Keratinocyte (primary cell): ENCODE measurements at regions not wholly inside any gene's neighbourhood (a gene's known extent, or its start where the extent isn't known, plus 50 kb on each side); places are given as distances from the start of the nearest gene placed in this dataset.
"Not testable (repeated sequence)": the region's sequence is repeated elsewhere in the genome, so short reads cannot be mapped to it uniquely, and the experiment has no call there.

Source experiments
- DNase-seq: peaks from one replicate; pipeline ENCODE4 v3.0.0-alpha.2; 2011; ENCODE audit warnings: low read depth, missing footprints, low spot score
- FAIRE-seq: peaks from 2 replicates; lab custom pipeline; 2011; peaks lifted over from hg19 to GRCh38; lab: Jason Lieb, UNC
- H2AFZ ChIP-seq: 2 replicates; pipeline ENCODE4 v1.6.0; 2012; ENCODE audit warnings: low read length, control low read depth, inconsistent platforms; ENCODE audit not compliant: control insufficient read depth
- H3K27ac ChIP-seq: 2 replicates; pipeline ENCODE4 v1.5.1; 2011; ENCODE audit warnings: low read length; ENCODE audit not compliant: control insufficient read depth, insufficient read depth
- H3K27me3 ChIP-seq: 3 replicates; pipeline ENCODE4 v1.6.0; 2011; ENCODE audit warnings: low read length; ENCODE audit not compliant: control insufficient read depth, insufficient read depth; ENCODE audit errors: extremely low read depth
- H3K36me3 ChIP-seq, 2 experiments: 2 replicates in 1 of 2; 3 replicates in 1 of 2; pipeline ENCODE4 v1.5.1; 2011; ENCODE audit warnings: low read length in 2 of 2, mild to moderate bottlenecking in 1 of 2; ENCODE audit not compliant: control insufficient read depth in 2 of 2, insufficient read depth in 2 of 2; ENCODE audit errors: extremely low read depth in 1 of 2
- H3K4me1 ChIP-seq: 3 replicates; pipeline ENCODE4 v1.5.1; 2011; ENCODE audit warnings: low read length; ENCODE audit not compliant: control insufficient read depth, insufficient read depth; ENCODE audit errors: extremely low read depth
- H3K4me2 ChIP-seq: 3 replicates; pipeline ENCODE4 v1.6.0; 2011; ENCODE audit warnings: low read depth, low read length; ENCODE audit not compliant: control insufficient read depth, insufficient read depth; ENCODE audit errors: extremely low read depth
- H3K4me3 ChIP-seq, 3 experiments: fragments of 200-600 bp in 1 of 3; sonication (generic) in 1 of 3; 2 replicates in 2 of 3; 3 replicates in 1 of 3; pipeline ENCODE4 v1.5.1; 2011 to 2016; ENCODE audit warnings: low read length in 3 of 3, mild to moderate bottlenecking in 3 of 3, control low read depth in 2 of 3, inconsistent platforms in 1 of 3, low read depth in 1 of 3, mixed read lengths in 1 of 3, mixed run types in 1 of 3, moderate library complexity in 1 of 3; ENCODE audit not compliant: control insufficient read depth in 2 of 3, insufficient read depth in 2 of 3; ENCODE audit errors: extremely low read depth in 1 of 3
- H3K79me2 ChIP-seq: 2 replicates; pipeline ENCODE4 v1.6.0; 2012; ENCODE audit warnings: low read length; ENCODE audit not compliant: control insufficient read depth, insufficient read depth
- H3K9ac ChIP-seq: 3 replicates; pipeline ENCODE4 v1.6.0; 2011; ENCODE audit warnings: low read length; ENCODE audit not compliant: control insufficient read depth, insufficient read depth; ENCODE audit errors: extremely low read depth
- H3K9me1 ChIP-seq: 3 replicates; pipeline ENCODE4 v1.6.0; 2011; ENCODE audit warnings: low read length; ENCODE audit not compliant: control insufficient read depth, insufficient read depth; ENCODE audit errors: extremely low read depth
- H3K9me3 ChIP-seq: 2 replicates; pipeline ENCODE4 v1.5.1; 2012; ENCODE audit warnings: low read depth, low read length; ENCODE audit not compliant: control insufficient read depth
- H4K20me1 ChIP-seq: 3 replicates; pipeline ENCODE4 v1.6.0; 2011; ENCODE audit warnings: low read length; ENCODE audit not compliant: control insufficient read depth, insufficient read depth; ENCODE audit errors: extremely low read depth
- CTCF ChIP-seq, 3 experiments: IDR thresholded peaks in 1 of 3; conservative IDR thresholded peaks in 1 of 3; optimal IDR thresholded peaks in 1 of 3; 2 replicates in 2 of 3; 3 replicates in 1 of 3; pipeline versions ENCODE3 to v1.5.1; 2011; ENCODE audit warnings: low read length in 3 of 3, mild to moderate bottlenecking in 3 of 3, moderate library complexity in 2 of 3, control low read depth in 1 of 3, inconsistent platforms in 1 of 3; ENCODE audit not compliant: insufficient read depth in 2 of 3; ENCODE audit errors: extremely low read depth in 1 of 3
- EZH2 ChIP-seq: IDR thresholded peaks from one replicate; pipeline ENCODE4 v1.6.1; 2012; ENCODE audit warnings: inconsistent platforms, mild to moderate bottlenecking, low read length, moderate library complexity
- dilution Hi-C: fragments of 300-500 bp; cut with MboI; formaldehyde crosslinking; loops from one replicate; pipeline ENCODE4 v1.7.0; 2020; ENCODE audit warnings: low sequenced_read_pairs; ENCODE audit not compliant: extremely low pct_ligation_motif_present

DNA sequence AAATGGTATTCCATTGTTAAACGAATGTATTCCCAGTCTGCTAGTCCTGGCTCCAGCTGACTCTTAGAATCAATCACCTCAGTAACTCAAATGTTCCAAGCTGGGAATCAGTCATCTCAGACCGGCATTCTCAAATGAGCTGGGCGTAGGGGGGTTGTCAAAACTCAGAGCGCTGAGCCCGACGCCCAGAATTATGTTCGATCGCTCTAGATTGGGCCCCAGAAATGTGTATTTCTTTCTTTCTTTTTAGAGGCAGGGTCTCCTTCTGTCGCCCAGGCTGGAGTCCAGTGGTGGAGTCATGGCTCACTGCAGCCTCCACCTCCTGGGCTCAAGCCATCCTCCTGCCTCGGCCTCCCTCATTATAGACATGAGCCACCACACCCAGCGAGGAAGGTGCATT, 99.3 kb upstream of the IGF1R start:
- Histone ChIP-seq H3K79me2 (no peaks in the 10 kb centered on the region), H3K4me1 (peaks cover 7% of the 10 kb centered on the region), H4K20me1 (no peaks in the 10 kb centered on the region), H3K4me2 (peak overlapping the region; percentile 94), H3K27ac (no peak overlapping the region), H3K9me1 (no peaks in the 10 kb centered on the region), H3K9me3 (no peaks in the 10 kb centered on the region), H3K9ac (peak overlapping the region; percentile 77), H3K36me3 (no peaks in the 10 kb centered on the region), H3K27me3 (no peaks in the 10 kb centered on the region), H3K4me3 (peak overlapping the region; percentile 45 to 77 (median 73)), H2AFZ (peak overlapping the region; percentile 72)
- DNase-seq (no peak), FAIRE-seq (no peak)
- TF ChIP-seq EZH2 = no peak
- TF ChIP-seq CTCF (optimal IDR thresholded peaks at IDR 0.05 in 1 of 3, IDR thresholded peaks at IDR 0.05 in 1 of 3, conservative IDR thresholded peaks at IDR 0.05 in 1 of 3; ENCODE audit: extremely low read depth in 1 of 3, insufficient read depth in 2 of 3, low read length in 3 of 3) = no peak
- dilution Hi-C loops = no loop called here

- H3K9me1 ChIP-seq = no peaks in the 10 kb centered on the region
- no peak overlapping the region for H3K4me2 ChIP-seq
- no peak for DNase-seq
- H3K36me3 ChIP-seq = no peaks in the 10 kb centered on the region
- dilution Hi-C loops = no loop called here
- no peaks in the 10 kb centered on the region for H3K27me3 ChIP-seq
- H3K4me1 ChIP-seq = peaks cover 7% of the 10 kb centered on the region
- no peak for FAIRE-seq
- H3K9ac ChIP-seq = no peak overlapping the region
- H2AFZ ChIP-seq = no peak overlapping the region
- TF ChIP-seq EZH2 = no peak
- no peak for TF ChIP-seq CTCF (optimal IDR thresholded peaks at IDR 0.05 in 1 of 3, IDR thresholded peaks at IDR 0.05 in 1 of 3, conservative IDR thresholded peaks at IDR 0.05 in 1 of 3; ENCODE audit: extremely low read depth in 1 of 3, insufficient read depth in 2 of 3, low read length in 3 of 3)
- no peaks in the 10 kb centered on the region for H3K9me3 ChIP-seq
- H3K27ac ChIP-seq = no peak overlapping the region
- H4K20me1 ChIP-seq = no peaks in the 10 kb centered on the region
- H3K4me3 ChIP-seq = no peak overlapping the region
- no peaks in the 10 kb centered on the region for H3K79me2 ChIP-seq
Measured at GRCh38 chr15:98549741-98550140, 98.6 kb upstream of the IGF1R start.

- H3K27ac ChIP-seq, H3K9me3 ChIP-seq, H3K36me3 ChIP-seq, H3K27me3 ChIP-seq, DNase-seq, H3K9me1 ChIP-seq, H3K79me2 ChIP-seq, H3K4me3 ChIP-seq, H4K20me1 ChIP-seq, H3K4me2 ChIP-seq, H3K9ac ChIP-seq, H2AFZ ChIP-seq, dilution Hi-C loops, FAIRE-seq, H3K4me1 ChIP-seq: not testable (repeated sequence)
Measured at GRCh38 chr15:98550363-98550762, 98.0 kb upstream of the IGF1R start.
